HEK293 (cell line): ENCODE measurements at regions not wholly inside any gene's neighbourhood (a gene's known extent, or its start where the extent isn't known, plus 50 kb on each side); places are given as distances from the start of the nearest gene placed in this dataset.

Experiments
- GLI2 ChIP-seq: fragments of 450-650 bp; formaldehyde crosslinking; IDR thresholded peaks from 2 replicates; pipeline ENCODE4; 2017; ENCODE audit warnings: missing biosample characterization, missing genetic modification characterization, low read depth, borderline replicate concordance
- GLIS1 ChIP-seq: fragments of 450-650 bp; formaldehyde crosslinking; IDR thresholded peaks from 2 replicates; pipeline ENCODE4 v1.5.1; 2016; ENCODE audit warnings: missing biosample characterization, missing genetic modification characterization
- INSM2 ChIP-seq: fragments of 450-650 bp; formaldehyde crosslinking; IDR thresholded peaks from 2 replicates; pipeline ENCODE4 v1.5.1; 2016; ENCODE audit warnings: missing biosample characterization, missing genetic modification characterization
- MEIS1 ChIP-seq: sonication (generic); formaldehyde crosslinking; IDR thresholded peaks from 2 replicates; pipeline ENCODE4 v1.8.1; 2022; ENCODE audit warnings: missing genetic modification reagents, mild to moderate bottlenecking, borderline replicate concordance
- RBAK ChIP-seq: fragments of 450-650 bp; formaldehyde crosslinking; IDR thresholded peaks from 2 replicates; pipeline ENCODE4 v1.5.1; 2016; ENCODE audit warnings: missing biosample characterization, missing genetic modification characterization
- SP7 ChIP-seq: fragments of 450-650 bp; formaldehyde crosslinking; IDR thresholded peaks from 2 replicates; pipeline ENCODE4 v1.5.1; 2016; ENCODE audit warnings: missing biosample characterization, missing genetic modification characterization
- ZBTB8A ChIP-seq: fragments of 450-650 bp; formaldehyde crosslinking; IDR thresholded peaks from 2 replicates; pipeline ENCODE4 v1.5.1; 2016; ENCODE audit warnings: missing biosample characterization, missing genetic modification characterization
- ZNF121 ChIP-seq: fragments of 450-650 bp; formaldehyde crosslinking; IDR thresholded peaks from 2 replicates; pipeline ENCODE4 v1.5.1; 2016; ENCODE audit warnings: missing biosample characterization, missing genetic modification characterization
- ZNF184 ChIP-seq: fragments of 450-650 bp; IDR thresholded peaks from 2 replicates; pipeline ENCODE4 v1.5.1; 2018; ENCODE audit warnings: missing biosample characterization, mild to moderate bottlenecking, missing genetic modification characterization
- ZNF24 ChIP-seq: fragments of 450-650 bp; formaldehyde crosslinking; IDR thresholded peaks from 2 replicates; pipeline ENCODE4 v1.5.1; 2016; ENCODE audit warnings: missing biosample characterization, missing genetic modification characterization
- ZNF274 ChIP-seq, 2 experiments: fragments of 200-500 bp in 1 of 2; fragments of 450-650 bp in 1 of 2; sonication (Bioruptor generic) in 1 of 2; formaldehyde crosslinking in 1 of 2; IDR thresholded peaks; 2 replicates each; pipeline versions ENCODE4 v1.5.1 to v1.6.1; 2014 to 2016; ENCODE audit warnings: borderline replicate concordance in 1 of 2, inconsistent platforms in 1 of 2, low read length in 1 of 2, missing biosample characterization in 1 of 2, missing genetic modification characterization in 1 of 2
- ZNF302 ChIP-seq: fragments of 450-650 bp; formaldehyde crosslinking; IDR thresholded peaks from 2 replicates; pipeline ENCODE4 v1.5.1; 2016; ENCODE audit warnings: missing biosample characterization, missing genetic modification characterization, low read depth
- ZNF324 ChIP-seq: fragments of 450-650 bp; formaldehyde crosslinking; IDR thresholded peaks from 2 replicates; pipeline ENCODE4 v1.5.1; 2016; ENCODE audit warnings: missing biosample characterization, missing genetic modification characterization
- ZNF394 ChIP-seq: fragments of 450-650 bp; formaldehyde crosslinking; IDR thresholded peaks from 2 replicates; pipeline ENCODE4 v1.5.1; 2016; ENCODE audit warnings: missing biosample characterization, missing genetic modification characterization, mild to moderate bottlenecking, moderate library complexity, borderline replicate concordance
- ZNF426 ChIP-seq: fragments of 450-650 bp; formaldehyde crosslinking; IDR thresholded peaks from 2 replicates; pipeline ENCODE4 v1.5.1; 2017; ENCODE audit warnings: missing biosample characterization, missing genetic modification characterization, mild to moderate bottlenecking, inconsistent platforms, moderate library complexity
- ZNF473 ChIP-seq: fragments of 450-650 bp; formaldehyde crosslinking; IDR thresholded peaks from 2 replicates; pipeline ENCODE4 v1.5.1; 2017; ENCODE audit warnings: missing biosample characterization, missing genetic modification characterization
- ZNF585B ChIP-seq: fragments of 450-650 bp; formaldehyde crosslinking; IDR thresholded peaks from 2 replicates; pipeline ENCODE4 v1.5.1; 2016; ENCODE audit warnings: missing biosample characterization, missing genetic modification characterization
- ZNF629 ChIP-seq: fragments of 450-650 bp; formaldehyde crosslinking; IDR thresholded peaks from 2 replicates; pipeline ENCODE4 v1.5.1; 2017; ENCODE audit warnings: missing biosample characterization, missing genetic modification characterization
- ZNF692 ChIP-seq: fragments of 450-650 bp; formaldehyde crosslinking; IDR thresholded peaks from 2 replicates; pipeline ENCODE4 v1.5.1; 2016; ENCODE audit warnings: missing biosample characterization, missing genetic modification characterization
- ZNF701 ChIP-seq: fragments of 450-650 bp; formaldehyde crosslinking; IDR thresholded peaks from 2 replicates; pipeline ENCODE4 v1.5.1; 2016; ENCODE audit warnings: missing biosample characterization, missing genetic modification characterization
- ZNF837 ChIP-seq: fragments of 450-650 bp; formaldehyde crosslinking; IDR thresholded peaks from 2 replicates; pipeline ENCODE4 v1.5.1; 2016; ENCODE audit warnings: missing biosample characterization, missing genetic modification characterization
- ZXDB ChIP-seq: fragments of 450-650 bp; formaldehyde crosslinking; IDR thresholded peaks from 2 replicates; pipeline ENCODE4 v1.5.1; 2016; ENCODE audit warnings: missing biosample characterization, missing genetic modification characterization
- TF ChIP-seq, protein P1 (sequence below): fragments of 450-650 bp; IDR thresholded peaks from 2 replicates; pipeline ENCODE4 v1.5.1; 2018; ENCODE audit warnings: missing biosample characterization, mild to moderate bottlenecking, missing genetic modification characterization
- TF ChIP-seq, protein P2 (sequence below): fragments of 450-650 bp; formaldehyde crosslinking; IDR thresholded peaks from 2 replicates; pipeline ENCODE4 v1.5.1; 2016; ENCODE audit warnings: missing biosample characterization, missing genetic modification characterization

GRCh38 chr20:10924644-10925201 lies 250.9 kb upstream of the JAG1 start (continued):
- no peak for TF ChIP-seq RBAK (tag by site-specific recombination)
- 0 out of 2 replicates have a peak, but pooled peaks have one; percentile 60 for TF ChIP-seq ZNF24 (tag by site-specific recombination)
- no peak for TF ChIP-seq ZNF274 (IDR thresholded peaks at IDR 0.05; ENCODE audit: low read length)
- no peak for TF ChIP-seq ZNF274 (tag by site-specific recombination; IDR thresholded peaks at IDR 0.05; ENCODE audit: borderline replicate concordance)
- no peak for TF ChIP-seq ZNF473
- TF ChIP-seq ZNF184 (tag by site-specific recombination) = peak; percentile 50; the same call in 1 of the 2 replicates
- no peak for TF ChIP-seq ZNF837 (tag by site-specific recombination)
- TF ChIP-seq ZNF302 = no peak
- TF ChIP-seq, protein P1, sequence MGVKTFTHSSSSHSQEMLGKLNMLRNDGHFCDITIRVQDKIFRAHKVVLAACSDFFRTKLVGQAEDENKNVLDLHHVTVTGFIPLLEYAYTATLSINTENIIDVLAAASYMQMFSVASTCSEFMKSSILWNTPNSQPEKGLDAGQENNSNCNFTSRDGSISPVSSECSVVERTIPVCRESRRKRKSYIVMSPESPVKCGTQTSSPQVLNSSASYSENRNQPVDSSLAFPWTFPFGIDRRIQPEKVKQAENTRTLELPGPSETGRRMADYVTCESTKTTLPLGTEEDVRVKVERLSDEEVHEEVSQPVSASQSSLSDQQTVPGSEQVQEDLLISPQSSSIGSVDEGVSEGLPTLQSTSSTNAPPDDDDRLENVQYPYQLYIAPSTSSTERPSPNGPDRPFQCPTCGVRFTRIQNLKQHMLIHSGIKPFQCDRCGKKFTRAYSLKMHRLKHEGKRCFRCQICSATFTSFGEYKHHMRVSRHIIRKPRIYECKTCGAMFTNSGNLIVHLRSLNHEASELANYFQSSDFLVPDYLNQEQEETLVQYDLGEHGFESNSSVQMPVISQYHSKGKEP (tag by site-specific recombination) = 0 out of 2 replicates have a peak, but pooled peaks have one; percentile 24
- TF ChIP-seq ZNF394 (tag by site-specific recombination) = peak; percentile 30; the same call in 1 of the 2 replicates
- TF ChIP-seq ZXDB = 0 out of 2 replicates have a peak, but pooled peaks have one; percentile 22
- TF ChIP-seq ZNF324 (tag by site-specific recombination) = 0 out of 2 replicates have a peak, but pooled peaks have one; percentile 50
- TF ChIP-seq ZNF426 (tag by site-specific recombination) = no peak
- peak; percentile 64 for TF ChIP-seq ZNF629 (tag by site-specific recombination)
- TF ChIP-seq ZNF692 (tag by site-specific recombination) = peak; percentile 43; the same call in 1 of the 2 replicates
- TF ChIP-seq GLI2 (tag by site-specific recombination) = peak; percentile 78; the same call in 1 of the 2 replicates
- TF ChIP-seq ZNF585B (tag by site-specific recombination) = no peak
- TF ChIP-seq GLIS1 (tag by site-specific recombination) = no peak
- TF ChIP-seq, protein P2, sequence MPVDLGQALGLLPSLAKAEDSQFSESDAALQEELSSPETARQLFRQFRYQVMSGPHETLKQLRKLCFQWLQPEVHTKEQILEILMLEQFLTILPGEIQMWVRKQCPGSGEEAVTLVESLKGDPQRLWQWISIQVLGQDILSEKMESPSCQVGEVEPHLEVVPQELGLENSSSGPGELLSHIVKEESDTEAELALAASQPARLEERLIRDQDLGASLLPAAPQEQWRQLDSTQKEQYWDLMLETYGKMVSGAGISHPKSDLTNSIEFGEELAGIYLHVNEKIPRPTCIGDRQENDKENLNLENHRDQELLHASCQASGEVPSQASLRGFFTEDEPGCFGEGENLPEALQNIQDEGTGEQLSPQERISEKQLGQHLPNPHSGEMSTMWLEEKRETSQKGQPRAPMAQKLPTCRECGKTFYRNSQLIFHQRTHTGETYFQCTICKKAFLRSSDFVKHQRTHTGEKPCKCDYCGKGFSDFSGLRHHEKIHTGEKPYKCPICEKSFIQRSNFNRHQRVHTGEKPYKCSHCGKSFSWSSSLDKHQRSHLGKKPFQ (tag by site-specific recombination) = no peak
- peak; percentile 52; the same call in 1 of the 2 replicates for TF ChIP-seq MEIS1 (CRISPR knock-in tag)
- TF ChIP-seq INSM2 (tag by site-specific recombination) = peak; percentile 36; the same call in 1 of the 2 replicates
- no peak for TF ChIP-seq ZNF121 (tag by site-specific recombination)
- no peak for TF ChIP-seq ZBTB8A
- TF ChIP-seq ZNF701 = no peak
- TF ChIP-seq SP7 (tag by site-specific recombination) = peak; percentile 99
- TF ChIP-seq, all 188 proteins: peak for 22
